MM.1S (cell line): ENCODE measurements at regions not wholly inside any gene's neighbourhood (a gene's known extent, or its start where the extent isn't known, plus 50 kb on each side); places are given as distances from the start of the nearest gene placed in this dataset.

Experiments used
- DNase-seq: peaks from one replicate; pipeline ENCODE4 v3.0.0-alpha.2; 2015
- H2AFZ ChIP-seq: fragments of 300-600 bp; sonication (generic); 2 replicates; pipeline ENCODE4 v1.6.0; 2016; ENCODE audit warnings: antibody characterized with exemption, low read length
- H3F3A ChIP-seq: fragments of 300-600 bp; sonication (generic); 2 replicates; pipeline ENCODE4 v1.6.1; 2016; ENCODE audit warnings: mild to moderate bottlenecking, antibody characterized with exemption, low read length, moderate library complexity, mixed read lengths; ENCODE audit not compliant: insufficient read depth
- H3K27ac ChIP-seq: fragments of 300-600 bp; sonication (generic); 2 replicates; pipeline ENCODE4 v1.5.1; 2016; ENCODE audit warnings: mild to moderate bottlenecking, low read length
- H3K27me3 ChIP-seq: fragments of 300-600 bp; sonication (generic); replicated peaks from 2 replicates; pipeline ENCODE4 v1.6.0; 2016; ENCODE audit warnings: low read length; ENCODE audit not compliant: insufficient read depth
- H3K36me3 ChIP-seq: fragments of 300-600 bp; sonication (generic); replicated peaks from 2 replicates; pipeline ENCODE4 v1.6.1; 2016; ENCODE audit warnings: mild to moderate bottlenecking, low read length, mixed read lengths; ENCODE audit not compliant: insufficient read depth
- H3K4me1 ChIP-seq: fragments of 300-600 bp; sonication (generic); 2 replicates; pipeline ENCODE4 v1.6.1; 2016; ENCODE audit warnings: low read length, mixed read lengths
- H3K4me2 ChIP-seq: fragments of 300-600 bp; sonication (generic); 2 replicates; pipeline ENCODE4 v1.6.0; 2016; ENCODE audit warnings: low read depth, low read length
- H3K4me3 ChIP-seq: fragments of 300-600 bp; sonication (generic); 2 replicates; pipeline ENCODE4 v1.5.1; 2016; ENCODE audit warnings: low read length, mixed read lengths
- H3K79me2 ChIP-seq: fragments of 300-600 bp; sonication (generic); 2 replicates; pipeline ENCODE4 v1.6.1; 2016; ENCODE audit warnings: mixed run types, low read length, mixed read lengths
- H3K9ac ChIP-seq: fragments of 300-600 bp; sonication (generic); 2 replicates; pipeline ENCODE4 v1.6.1; 2016; ENCODE audit warnings: low read length, mixed read lengths
- H3K9me2 ChIP-seq: fragments of 300-600 bp; sonication (generic); replicated peaks from 2 replicates; pipeline ENCODE4 v1.6.1; 2016; ENCODE audit warnings: mild to moderate bottlenecking, low read length, mixed read lengths; ENCODE audit not compliant: insufficient read depth
- H3K9me3 ChIP-seq: fragments of 300-600 bp; sonication (generic); replicated peaks from 2 replicates; pipeline ENCODE4 v1.6.1; 2016; ENCODE audit warnings: mild to moderate bottlenecking, low read length, mixed read lengths; ENCODE audit not compliant: insufficient read depth
- H4K20me1 ChIP-seq: fragments of 300-600 bp; sonication (generic); 2 replicates; pipeline ENCODE4 v1.6.1; 2016; ENCODE audit warnings: mild to moderate bottlenecking, low read length, moderate library complexity, mixed read lengths; ENCODE audit not compliant: insufficient read depth
- CTCF ChIP-seq: fragments of 300-600 bp; sonication (generic); IDR thresholded peaks from 2 replicates; pipeline ENCODE4 v1.5.1; 2016; ENCODE audit warnings: antibody characterized with exemption, low read length, mixed read lengths
- EZH2 ChIP-seq: fragments of 300-600 bp; sonication (generic); optimal IDR thresholded peaks from 2 replicates; pipeline ENCODE3; 2017; ENCODE audit warnings: low read depth, mild to moderate bottlenecking, antibody characterized with exemption, low read length, mixed read lengths
- EZH2phosphoT487 ChIP-seq: fragments of 300-600 bp; sonication (generic); IDR thresholded peaks from 2 replicates; pipeline ENCODE4 v1.6.1; 2018; ENCODE audit warnings: antibody characterized with exemption, low read length

DNA sequence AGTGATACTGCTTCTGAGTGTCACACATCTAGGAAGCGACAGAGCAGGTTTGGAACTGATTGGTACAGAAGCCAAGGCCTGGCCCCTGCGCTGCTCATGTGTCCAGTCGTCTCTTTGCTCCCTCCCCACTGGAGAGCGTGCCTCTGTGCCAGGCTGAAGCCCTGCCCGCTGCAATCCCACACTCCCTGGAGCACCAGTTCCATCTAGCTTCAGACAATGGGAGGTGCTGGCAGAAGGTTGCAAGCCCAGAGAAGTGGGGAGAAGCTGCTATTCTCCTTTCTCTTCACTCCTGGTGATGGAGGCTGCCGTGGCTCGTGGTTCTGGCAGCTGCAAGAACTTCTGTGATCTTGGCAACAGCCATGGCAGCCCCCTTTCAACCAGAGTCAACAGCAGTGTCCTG, 250.9 kb downstream of the MATN1 start:
- no peak overlapping the region for H3K9ac ChIP-seq
- H3K79me2 ChIP-seq: no peaks in the 10 kb centered on the region
- H3K9me2 ChIP-seq: no peaks in the 10 kb centered on the region
- TF ChIP-seq EZH2: no peak
- TF ChIP-seq EZH2phosphoT487: no peak
- TF ChIP-seq CTCF: no peak
- H2AFZ ChIP-seq: no peak overlapping the region
- no peaks in the 10 kb centered on the region for H4K20me1 ChIP-seq
- H3K36me3 ChIP-seq: no peaks in the 10 kb centered on the region
- no peak overlapping the region for H3K4me2 ChIP-seq
- H3K27me3 ChIP-seq: peaks cover 95% of the 10 kb centered on the region
- H3K27ac ChIP-seq: no peak overlapping the region
- H3K4me1 ChIP-seq: no peaks in the 10 kb centered on the region
- no peaks in the 10 kb centered on the region for H3F3A ChIP-seq
- no peaks in the 10 kb centered on the region for H3K9me3 ChIP-seq
- H3K4me3 ChIP-seq: no peak overlapping the region
- DNase-seq: no peak

DNA sequence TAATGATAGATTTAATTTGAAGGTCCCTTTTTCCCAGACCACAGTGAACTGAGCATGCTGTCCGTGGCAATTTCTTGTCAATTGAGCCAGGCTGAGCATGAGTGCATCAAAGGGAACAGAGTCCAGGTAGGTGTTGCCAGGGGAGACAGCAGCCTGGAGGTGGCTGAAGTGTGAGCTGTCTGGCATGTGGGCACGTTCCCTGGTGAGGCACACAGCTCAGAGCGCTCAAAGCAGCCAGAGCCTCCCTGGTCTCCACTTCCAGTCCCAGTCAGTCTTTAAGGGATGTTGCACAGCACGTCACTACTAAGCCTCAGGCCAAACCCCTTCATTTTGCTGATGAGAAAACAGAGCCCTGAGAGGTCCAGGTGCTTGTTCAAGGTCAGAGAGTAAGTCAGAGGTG, 251.4 kb downstream of the MATN1 start:
- DNase-seq: no peak
- Histone ChIP-seq H3K4me2 (no peak overlapping the region), H3K4me1 (no peaks in the 10 kb centered on the region), H3K36me3 (no peaks in the 10 kb centered on the region), H3K27me3 (peaks cover 95% of the 10 kb centered on the region), H3K9ac (no peak overlapping the region), H3K79me2 (no peaks in the 10 kb centered on the region), H2AFZ (no peak overlapping the region), H3K9me3 (no peaks in the 10 kb centered on the region), H3F3A (no peaks in the 10 kb centered on the region), H3K9me2 (no peaks in the 10 kb centered on the region), H3K4me3 (no peak overlapping the region), H3K27ac (no peak overlapping the region), H4K20me1 (no peaks in the 10 kb centered on the region)
- TF ChIP-seq EZH2phosphoT487 (no peak), EZH2 (no peak), CTCF (no peak)

DNA sequence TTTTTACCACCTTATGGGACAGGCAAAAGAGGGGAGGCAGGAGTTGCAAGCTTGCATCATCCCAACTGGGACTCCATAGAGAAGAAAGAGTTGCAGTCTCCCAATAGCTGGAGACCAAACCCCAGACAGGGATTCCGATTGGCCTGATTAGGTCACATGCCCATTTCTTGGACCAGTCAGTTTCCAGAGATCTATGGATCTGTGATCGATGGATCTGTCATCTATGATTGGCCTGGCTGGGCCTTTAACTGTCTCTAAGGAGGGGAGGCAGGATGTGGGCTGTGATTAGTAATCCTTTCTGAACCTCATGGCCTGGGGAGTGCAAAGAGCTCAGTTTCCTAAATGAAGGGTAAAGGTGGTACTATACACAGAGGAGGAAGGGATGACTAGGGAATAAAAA, 252.1 kb downstream of the MATN1 start:
- Histone ChIP-seq H3K79me2 (no peaks in the 10 kb centered on the region), H3K9ac (no peak overlapping the region), H3K4me2 (no peak overlapping the region), H3K27ac (no peak overlapping the region), H2AFZ (no peak overlapping the region), H3F3A (no peaks in the 10 kb centered on the region), H4K20me1 (no peaks in the 10 kb centered on the region), H3K4me1 (no peaks in the 10 kb centered on the region), H3K9me3 (no peaks in the 10 kb centered on the region), H3K4me3 (no peak overlapping the region), H3K27me3 (peaks cover 95% of the 10 kb centered on the region), H3K36me3 (no peaks in the 10 kb centered on the region), H3K9me2 (no peaks in the 10 kb centered on the region)
- DNase-seq: no peak
- TF ChIP-seq EZH2phosphoT487 (no peak), CTCF (no peak)
